ENCODE measurements at regions not wholly inside any gene's neighbourhood (a gene's known extent, or its start where the extent isn't known, plus 50 kb on each side); places are given as distances from the start of the nearest gene placed in this dataset.

DNA sequence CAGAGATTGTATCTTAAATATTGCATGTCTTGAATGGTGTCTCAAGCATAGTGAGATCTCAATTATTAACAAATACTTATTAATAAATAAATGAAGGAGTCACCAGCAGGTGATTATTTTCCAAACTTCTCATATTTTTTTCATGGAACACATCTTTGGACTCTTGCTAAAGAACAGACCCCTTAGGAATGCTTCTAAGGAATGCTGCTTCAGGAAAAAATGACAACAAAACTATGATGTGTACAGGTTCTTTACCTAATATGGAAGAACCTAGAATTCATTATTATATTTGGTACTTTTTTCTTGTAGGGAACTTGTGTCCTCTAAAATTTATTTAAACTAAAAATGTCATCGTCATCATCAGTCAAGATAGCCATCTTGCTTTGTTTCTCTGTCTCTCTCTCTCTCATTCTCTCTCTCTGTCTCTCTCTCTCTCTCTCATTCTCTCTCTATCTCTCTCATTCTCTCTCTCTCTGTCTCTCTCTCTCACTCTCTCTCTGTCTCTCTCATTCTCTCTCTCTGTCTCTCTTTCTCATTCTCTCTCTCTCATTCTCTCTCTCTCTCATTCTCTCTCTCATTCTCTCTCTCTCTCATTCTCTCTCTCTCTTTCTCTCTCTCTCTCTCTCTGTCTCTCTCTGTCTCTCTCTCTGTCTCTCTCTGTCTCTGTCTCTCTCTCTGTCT lies 63.0 kb upstream of the ETS2 start:
- no peak for DNase-seq

DNA sequence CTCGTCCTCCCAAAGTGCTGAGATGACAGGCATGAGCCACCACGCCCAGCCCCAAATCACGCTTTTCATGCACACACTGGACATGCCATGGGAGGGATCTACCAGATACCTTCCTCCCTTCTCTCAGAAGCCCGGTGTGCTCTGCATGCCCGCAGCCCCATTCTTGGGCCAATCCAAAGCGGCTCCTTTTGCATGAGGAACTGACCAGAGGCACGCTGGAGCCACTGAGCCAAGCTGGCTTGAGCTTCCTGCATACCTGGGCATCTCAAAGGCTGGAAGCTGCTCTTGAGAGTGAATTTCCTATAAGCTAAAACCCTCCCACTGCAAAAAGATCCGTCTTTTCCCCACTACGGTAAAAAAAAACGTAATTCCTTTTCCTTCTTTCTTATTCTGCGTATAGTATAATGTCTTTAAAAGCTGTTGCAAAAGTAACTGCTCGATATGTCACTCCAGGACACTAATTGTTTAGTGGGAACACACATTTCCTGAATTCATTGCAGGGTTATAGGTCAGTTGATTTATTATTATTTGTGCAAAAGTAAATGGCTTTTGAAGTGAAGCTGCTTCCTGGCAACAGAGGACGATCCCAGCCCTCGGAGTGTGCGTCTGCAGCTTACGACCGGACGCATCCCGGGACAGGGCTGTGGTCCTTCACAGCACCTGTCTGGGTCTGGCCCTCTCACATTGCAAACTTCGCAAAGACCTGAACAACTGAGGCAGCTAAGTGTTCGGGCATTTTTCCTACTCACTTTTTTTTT lies 61.8 kb upstream of the ETS2 start:
- no peak for DNase-seq

DNA sequence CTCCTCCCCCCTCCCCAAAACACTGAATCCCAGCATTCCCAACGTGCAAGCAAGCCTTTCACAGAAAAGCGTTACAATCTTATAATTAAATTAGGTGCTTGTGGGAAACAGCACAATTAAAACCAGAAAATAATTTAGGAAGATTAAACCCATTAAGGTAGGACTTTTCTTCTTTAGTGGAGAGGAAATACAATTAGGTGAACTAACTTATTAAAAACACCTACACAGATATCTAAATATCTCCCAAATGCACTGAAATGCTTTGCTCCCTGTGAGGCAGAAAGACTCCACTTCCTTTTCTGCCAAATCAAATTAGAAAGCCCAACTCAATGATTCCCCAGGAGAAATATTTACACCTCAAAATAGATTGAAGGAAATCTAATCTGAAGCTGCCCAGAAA lies 60.9 kb upstream of the ETS2 start:
- no peak for DNase-seq

DNA sequence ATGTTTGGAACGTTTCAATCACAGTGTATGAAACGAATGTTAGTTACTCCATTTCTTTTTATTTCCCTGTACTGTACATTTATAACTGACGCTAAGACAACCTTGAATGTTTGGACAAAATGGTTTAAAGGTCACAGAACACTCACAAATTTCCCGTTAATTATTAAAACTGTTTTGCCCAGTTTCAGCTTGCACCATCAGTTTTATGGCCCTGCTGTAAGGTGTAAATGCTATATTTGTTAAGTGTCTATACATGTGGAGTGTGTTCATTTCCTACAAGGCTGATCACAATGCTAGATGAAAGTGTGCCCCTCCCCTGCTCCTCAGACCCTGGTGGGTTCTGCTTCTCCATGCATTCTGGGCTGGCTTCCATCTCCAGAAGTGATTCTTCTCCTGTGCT lies 57.9 kb upstream of the ETS2 start:
- DNase-seq = no peak

DNA sequence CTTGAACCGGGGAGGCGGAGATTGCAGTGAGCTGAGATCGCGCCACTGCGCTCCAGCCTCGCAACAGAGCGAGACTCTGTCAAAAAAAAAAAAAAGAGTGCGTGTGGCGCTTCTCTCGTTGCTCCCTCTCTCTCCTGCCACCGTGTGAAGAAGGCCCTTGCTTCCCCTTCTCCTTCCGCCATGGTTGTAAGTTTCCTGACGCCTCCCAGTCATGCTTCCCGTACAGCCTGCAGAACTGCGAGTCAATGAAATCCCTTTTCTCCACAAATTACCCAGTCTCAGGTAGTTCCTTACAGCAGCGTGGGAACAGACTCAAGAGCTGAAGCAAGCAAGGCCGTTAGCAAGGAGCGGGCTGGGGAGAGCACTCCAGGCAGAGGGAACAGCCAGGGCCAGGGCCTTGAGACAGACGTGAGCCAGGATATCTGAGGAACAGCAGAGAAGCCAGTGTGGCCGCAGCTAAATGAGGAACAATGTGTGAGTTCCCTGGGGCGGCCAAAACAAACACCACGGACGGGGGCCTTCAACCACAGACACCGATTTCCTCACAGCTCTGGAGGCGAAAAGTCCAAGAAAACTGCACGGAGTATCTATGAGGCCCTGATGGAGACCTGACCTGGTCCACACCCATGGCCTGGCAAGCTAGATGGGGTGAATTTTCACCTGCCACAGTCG lies 54.2 kb upstream of the ETS2 start:
- DNase-seq = no peak

DNA sequence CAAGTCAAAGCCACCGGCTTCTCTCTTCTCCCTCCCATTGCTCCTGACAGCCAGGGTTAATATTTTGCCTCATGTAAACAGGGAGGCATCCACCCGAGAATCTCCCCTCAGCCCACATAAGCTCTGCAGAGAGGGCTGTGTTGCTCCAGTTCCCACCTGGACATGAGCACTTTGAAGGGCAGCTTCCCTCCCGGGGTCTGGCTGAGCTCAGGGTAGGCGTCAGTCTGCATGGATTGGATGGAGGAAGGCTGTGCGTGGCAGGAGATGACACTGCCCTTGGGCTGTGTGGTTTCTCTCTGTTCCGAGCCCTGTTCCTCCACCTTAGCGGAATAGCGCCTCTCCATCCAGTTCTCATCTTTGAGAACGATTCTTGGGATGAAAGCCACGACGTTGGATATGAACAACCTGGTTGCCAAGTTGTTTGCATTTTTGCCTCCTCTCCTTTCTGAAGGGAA lies 53.7 kb upstream of the ETS2 start:
- DNase-seq = no peak

DNA sequence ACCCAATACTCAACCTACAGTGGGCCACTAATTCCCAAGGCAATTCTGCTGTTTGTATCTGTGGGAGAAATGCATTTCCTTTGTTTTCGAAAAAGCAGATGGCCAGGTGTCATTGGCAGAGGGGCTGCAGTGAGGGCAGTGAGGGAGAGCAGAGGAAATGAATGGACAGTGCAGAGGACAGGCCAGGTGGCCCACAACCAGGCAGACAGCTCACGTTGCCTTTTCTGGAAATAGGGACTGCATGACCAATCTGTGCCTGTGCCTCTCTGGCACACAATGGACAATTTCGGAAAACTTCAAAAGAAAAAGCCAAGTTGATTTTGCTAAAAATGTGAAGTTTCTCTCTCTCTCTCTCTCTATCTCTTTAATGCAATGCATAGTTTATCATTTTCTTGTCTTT lies 52.6 kb upstream of the ETS2 start:
- DNase-seq = no peak

DNA sequence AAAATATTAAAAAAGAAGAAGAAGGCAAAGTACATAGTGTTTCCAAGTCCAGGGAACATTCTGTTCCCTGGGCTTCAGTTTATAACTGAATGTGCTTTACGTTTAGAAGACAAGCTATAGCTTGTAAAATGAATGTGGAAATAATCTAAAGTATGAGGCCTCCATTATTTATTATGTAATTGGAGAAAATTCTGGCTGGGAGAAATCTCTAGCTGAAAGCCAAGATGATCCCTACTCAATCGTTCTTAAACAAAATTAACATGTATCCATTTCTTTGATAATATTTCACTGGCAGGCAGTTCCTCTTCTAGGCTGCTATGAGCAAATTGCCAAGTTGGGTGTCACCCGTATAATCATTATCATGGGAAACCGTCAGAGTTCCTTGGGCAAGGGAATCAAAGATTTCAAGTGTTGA lies 52.2 kb upstream of the ETS2 start:
- DNase-seq = no peak
